PC-9 (cell line): ENCODE measurements at regions not wholly inside any gene's neighbourhood (a gene's known extent, or its start where the extent isn't known, plus 50 kb on each side); places are given as distances from the start of the nearest gene placed in this dataset.

ENCODE experiments used
- BruUV-seq: library from RNA; stranded (reverse); fragments of 400-500 nt; replicated peaks from 2 replicates; lab custom pipeline; 2021; lab: Mats Ljungman, UMichigan
- CTCF ChIA-PET: fragments of 300-600 bp; sonication (Branson Sonifier 250); formaldehyde crosslinking; loops from one replicate; lab custom pipeline; 2022; ENCODE audit warnings: antibody characterized with exemption; lab: Charles Lee
- POLR2A ChIA-PET: fragments of 300-600 bp; sonication (Branson Sonifier 250); formaldehyde crosslinking; loops from one replicate; lab custom pipeline; 2022; ENCODE audit warnings: antibody characterized with exemption; ENCODE audit not compliant: unreplicated experiment; lab: Charles Lee
- DNase-seq, 2 experiments: peaks; one replicate each; pipeline versions ENCODE4 v3.0.0 to v3.0.0-alpha.2; 2015 to 2022; ENCODE audit warnings: mixed read lengths in 1 of 2
- H2AFZ ChIP-seq: fragments of 200-600 bp; sonication (generic); 2 replicates; pipeline ENCODE4 v1.8.1; 2017; ENCODE audit warnings: antibody characterized with exemption
- H3F3A ChIP-seq: fragments of 200-600 bp; sonication (generic); 2 replicates; pipeline ENCODE4 v1.8.1; 2017; ENCODE audit warnings: antibody characterized with exemption, mild to moderate bottlenecking, low read depth; ENCODE audit not compliant: insufficient read depth
- H3K27ac ChIP-seq: fragments of 200-600 bp; sonication (generic); 2 replicates; pipeline ENCODE4 v1.6.1; 2016; ENCODE audit warnings: mixed run types
- H3K27me3 ChIP-seq: fragments of 200-600 bp; sonication (generic); 2 replicates; pipeline ENCODE4 v1.6.1; 2016; ENCODE audit warnings: low read depth, mixed run types; ENCODE audit not compliant: insufficient read depth
- H3K36me3 ChIP-seq: fragments of 200-600 bp; sonication (generic); 2 replicates; pipeline ENCODE4 v1.6.1; 2016; ENCODE audit warnings: low read depth, mixed run types
- H3K4me1 ChIP-seq: fragments of 200-600 bp; sonication (generic); replicated peaks from 2 replicates; pipeline ENCODE4 v1.6.1; 2016; ENCODE audit warnings: mixed run types; ENCODE audit not compliant: insufficient read depth
- H3K4me2 ChIP-seq: fragments of 200-600 bp; sonication (generic); 2 replicates; pipeline ENCODE4 v1.6.1; 2017; ENCODE audit warnings: mixed run types
- H3K4me3 ChIP-seq: fragments of 200-600 bp; sonication (generic); 2 replicates; pipeline ENCODE4 v1.6.1; 2016; ENCODE audit warnings: mixed run types
- H3K79me2 ChIP-seq: fragments of 200-600 bp; sonication (generic); 2 replicates; pipeline ENCODE4 v1.6.1; 2017; ENCODE audit warnings: low read depth, mixed run types
- H3K9me2 ChIP-seq: fragments of 200-600 bp; sonication (generic); 2 replicates; pipeline ENCODE4 v1.8.1; 2017; ENCODE audit warnings: mild to moderate bottlenecking; ENCODE audit not compliant: insufficient read depth
- H3K9me3 ChIP-seq: fragments of 200-600 bp; sonication (generic); 2 replicates; pipeline ENCODE4 v1.8.1; 2016; ENCODE audit warnings: low read depth; ENCODE audit not compliant: insufficient read depth
- H4K20me1 ChIP-seq: fragments of 200-600 bp; sonication (generic); 2 replicates; pipeline ENCODE4 v1.8.1; 2017; ENCODE audit not compliant: insufficient read depth
- CTCF ChIP-seq: fragments of 200-600 bp; sonication (generic); conservative IDR thresholded peaks from 2 replicates; pipeline ENCODE4 v1.6.1; 2017; ENCODE audit warnings: mixed run types, antibody characterized with exemption, mild to moderate bottlenecking, moderate library complexity
- EZH2 ChIP-seq: fragments of 200-600 bp; sonication (generic); IDR thresholded peaks from 2 replicates; pipeline ENCODE4 v1.8.0; 2017; ENCODE audit warnings: antibody characterized with exemption, low read depth
- intact Hi-C: fragments of 100-400 bp; cut with micrococcal nuclease; formaldehyde crosslinking; loops from one replicate; pipeline ENCODE4 v1.10.0; 2022; ENCODE audit not compliant: unreplicated experiment

- TF ChIP-seq EZH2 (no peak), CTCF (no peak)
- Histone ChIP-seq H3K27me3 (no peaks in the 10 kb centered on the region), H3K27ac (no peak overlapping the region), H3K79me2 (no peaks in the 10 kb centered on the region), H3K4me2 (no peak overlapping the region), H4K20me1 (no peaks in the 10 kb centered on the region), H3K4me3 (no peak overlapping the region), H2AFZ (no peak overlapping the region), H3K4me1 (no peaks in the 10 kb centered on the region), H3K36me3 (no peaks in the 10 kb centered on the region), H3F3A (no peaks in the 10 kb centered on the region), H3K9me2 (no peaks in the 10 kb centered on the region), H3K9me3 (no peaks in the 10 kb centered on the region)
- intact Hi-C loops: no loop called here
- BruUV-seq: no TSS peak
- ChIA-PET POLR2A (no interaction called here), CTCF (no interaction called here)
- DNase-seq: no peak
Measured at GRCh38 chr13:19321222-19321621, 139.6 kb upstream of the TUBA3C start.

- no peaks in the 10 kb centered on the region for H3K79me2 ChIP-seq
- no peak for TF ChIP-seq CTCF
- no peak for TF ChIP-seq EZH2
- H3K27ac ChIP-seq: no peak overlapping the region
- no peaks in the 10 kb centered on the region for H4K20me1 ChIP-seq
- no peak overlapping the region for H2AFZ ChIP-seq
- peaks cover 17% of the 10 kb centered on the region; the same call in 1 of the 2 replicates for H3K27me3 ChIP-seq
- no peak for DNase-seq
- H3K4me1 ChIP-seq: no peaks in the 10 kb centered on the region
- intact Hi-C loops: no loop called here
- no peaks in the 10 kb centered on the region for H3K9me3 ChIP-seq
- H3F3A ChIP-seq: no peaks in the 10 kb centered on the region
- no peaks in the 10 kb centered on the region for H3K36me3 ChIP-seq
- no TSS peak for BruUV-seq
- CTCF ChIA-PET: no interaction called here
- no peaks in the 10 kb centered on the region for H3K9me2 ChIP-seq
- no peak overlapping the region for H3K4me2 ChIP-seq
- no peak overlapping the region for H3K4me3 ChIP-seq
- POLR2A ChIA-PET: no interaction called here
Measured at GRCh38 chr13:19305434-19305833, 123.8 kb upstream of the TUBA3C start.

GRCh38 chr13:19289180-19289579 is 107.6 kb upstream of the TUBA3C start:
- H3K79me2 ChIP-seq: no peaks in the 10 kb centered on the region
- H3K27me3 ChIP-seq: peaks cover 28% of the 10 kb centered on the region
- BruUV-seq: no TSS peak
- no peaks in the 10 kb centered on the region for H3K36me3 ChIP-seq
- ChIA-PET CTCF (no interaction called here), POLR2A (no interaction called here)
- no peaks in the 10 kb centered on the region for H3K4me1 ChIP-seq
- no peak for DNase-seq
- no peak overlapping the region for H3K4me2 ChIP-seq
- H3K27ac ChIP-seq: no peak overlapping the region
- H3F3A ChIP-seq: no peaks in the 10 kb centered on the region
- H2AFZ ChIP-seq: no peak overlapping the region
- H3K9me2 ChIP-seq: no peaks in the 10 kb centered on the region
- intact Hi-C loops: no loop called here
- no peaks in the 10 kb centered on the region; the same call in 1 of the 2 replicates for H3K9me3 ChIP-seq
- H4K20me1 ChIP-seq: 0 out of 2 replicates have a peak, but pooled peaks cover 4% of the 10 kb centered on the region
- TF ChIP-seq CTCF (no peak), EZH2 (no peak)
- no peak overlapping the region for H3K4me3 ChIP-seq
